ENCODE measurements at regions not wholly inside any gene's neighbourhood (a gene's known extent, or its start where the extent isn't known, plus 50 kb on each side); places are given as distances from the start of the nearest gene placed in this dataset.
"Not testable (repeated sequence)": the region's sequence is repeated elsewhere in the genome, so short reads cannot be mapped to it uniquely, and the experiment has no call there.

DNA sequence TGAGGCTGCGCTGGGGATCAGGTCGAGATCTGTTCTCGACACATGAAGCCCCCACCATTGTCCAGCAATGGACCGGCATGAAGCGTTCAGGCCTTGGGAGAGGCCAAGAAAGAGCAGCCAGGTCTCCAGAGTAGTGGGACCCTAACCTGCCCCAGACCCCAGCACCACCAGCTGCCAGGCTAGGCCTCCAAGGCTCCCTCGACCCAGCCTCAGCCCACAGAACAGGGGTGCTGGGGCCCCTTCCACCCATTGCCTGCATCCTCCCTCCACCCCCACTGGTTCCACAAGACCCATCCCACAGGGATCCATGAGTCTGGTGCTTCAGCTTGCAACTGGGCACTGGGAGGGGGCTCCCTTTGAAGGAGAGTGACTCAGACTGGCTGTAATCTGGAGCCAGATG lies 120.3 kb downstream of the TUBA3C start:
- no peak for DNase-seq

DNA sequence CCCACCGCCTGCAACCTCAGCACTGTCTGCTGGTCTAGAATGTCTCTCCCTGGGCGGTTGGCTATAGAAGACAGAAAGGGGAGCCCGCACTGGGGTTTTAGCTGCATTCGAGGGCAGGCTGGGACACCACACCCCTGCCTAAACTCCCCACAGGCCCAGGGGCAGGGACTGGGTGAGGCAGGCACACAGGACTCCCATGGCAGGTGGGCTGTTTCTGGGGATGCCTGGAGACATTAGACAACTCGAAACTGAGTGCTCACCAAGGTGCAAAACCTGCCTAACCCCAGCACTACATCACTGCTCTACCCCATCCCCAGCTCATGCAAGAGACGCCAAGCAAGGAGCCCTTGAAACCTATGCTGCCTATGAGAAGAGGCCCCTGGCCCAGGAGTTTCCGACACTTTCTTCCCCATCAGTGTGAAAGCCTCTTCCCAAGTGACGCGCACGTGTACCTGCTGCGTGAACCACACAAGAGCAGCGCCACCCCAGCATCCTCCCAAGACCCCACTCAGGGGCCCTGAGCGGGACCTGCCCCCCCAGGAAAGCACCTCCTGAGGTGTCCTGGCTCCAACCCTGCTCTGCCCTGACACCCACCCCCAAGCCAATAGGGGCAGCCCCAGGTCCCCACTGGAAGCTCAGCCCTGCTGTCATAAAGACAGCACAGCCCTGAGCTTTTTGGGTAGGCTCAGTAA lies 121.2 kb downstream of the TUBA3C start:
- no peak for DNase-seq

DNA sequence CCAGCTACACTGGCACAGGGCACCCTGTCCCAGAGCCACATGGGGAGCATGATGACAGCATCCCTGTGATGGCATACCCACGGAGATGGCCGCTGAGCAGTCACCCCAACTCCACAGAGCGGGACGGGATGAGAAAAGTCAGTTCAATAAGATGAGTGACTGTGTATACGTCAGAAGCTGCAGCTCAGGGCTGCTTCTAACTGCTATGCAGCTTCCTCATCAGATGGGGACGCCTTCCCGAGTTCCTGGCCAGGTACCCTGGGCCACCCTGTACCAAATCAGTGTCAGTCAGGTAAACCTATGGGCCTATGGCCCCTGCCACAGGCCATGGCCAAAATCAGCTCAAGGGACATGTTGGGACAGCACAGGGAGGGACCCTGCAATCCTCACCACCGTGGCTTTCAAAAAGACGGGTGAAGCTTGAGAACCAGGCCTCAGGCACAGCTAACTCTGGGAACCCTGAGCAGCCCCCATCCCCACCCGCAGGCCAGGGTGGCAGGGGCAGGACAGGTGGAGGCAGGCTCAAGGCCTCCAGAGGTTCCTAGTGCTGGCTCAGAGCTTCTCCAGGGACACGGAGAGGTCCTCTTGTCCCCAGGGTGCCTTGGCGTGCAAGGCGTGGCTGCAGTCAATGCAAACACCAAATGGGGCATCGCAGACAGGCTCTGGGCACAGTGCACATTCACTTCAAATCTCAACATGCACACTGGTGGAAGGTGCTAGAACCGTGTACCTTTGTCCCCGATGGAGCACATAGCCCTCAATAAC lies 122.4 kb downstream of the TUBA3C start:
- no peak for DNase-seq

DNA sequence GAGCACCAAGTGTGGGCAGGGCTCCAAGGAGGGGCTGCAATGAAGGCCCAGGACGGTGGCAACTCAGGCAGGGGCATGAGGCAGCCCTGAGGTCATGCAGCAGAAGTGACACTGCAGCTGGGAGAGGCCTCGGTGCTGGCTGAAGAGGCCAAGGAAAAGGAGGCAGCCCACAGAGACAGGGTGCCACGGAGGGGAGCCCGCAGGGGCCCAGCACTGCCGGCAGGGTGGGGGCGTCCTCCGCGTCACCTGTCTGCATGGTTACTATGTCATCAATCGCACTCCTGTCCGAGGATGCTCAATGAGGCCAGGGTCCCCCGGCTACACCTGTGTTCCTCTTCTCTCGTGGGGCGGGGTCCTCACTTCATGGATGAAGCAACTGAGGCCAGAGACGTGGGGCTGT lies 123.1 kb downstream of the TUBA3C start:
- DNase-seq, result no peak

- no peak for DNase-seq
Observed at GRCh38 chr13:19057588-19058340, 123.9 kb downstream of the TUBA3C start.

DNA sequence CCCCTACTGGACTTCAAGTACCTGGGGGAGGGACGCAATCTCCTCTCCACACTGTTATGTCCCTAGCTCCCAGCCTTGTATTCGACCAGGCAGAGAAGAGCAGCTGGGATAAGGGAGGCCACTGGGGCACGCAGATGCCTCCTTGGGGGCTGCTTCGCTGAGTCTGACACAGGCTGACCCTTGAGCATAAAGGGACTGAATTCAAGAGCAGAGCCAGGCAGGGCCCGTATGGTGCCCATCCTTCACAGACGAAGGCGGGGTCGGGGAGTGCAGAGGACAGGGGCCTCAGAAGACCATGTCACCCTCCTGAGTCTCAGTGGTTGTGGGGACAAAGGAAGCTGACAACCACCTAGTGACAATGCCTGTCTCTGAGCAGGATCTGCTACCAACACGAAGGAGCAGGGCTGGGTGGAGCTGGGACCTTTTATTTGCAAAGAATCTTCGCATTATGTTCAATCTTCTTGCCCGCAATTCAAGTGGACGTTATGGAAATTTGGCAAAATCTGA lies 124.6 kb downstream of the TUBA3C start:
- no peak for DNase-seq

GRCh38 chr13:19056355-19056880 lies 125.2 kb downstream of the TUBA3C start:
- DNase-seq, result no peak

- DNase-seq, result no peak
Observed at GRCh38 chr13:19055611-19056010, 126.0 kb downstream of the TUBA3C start.

DNA sequence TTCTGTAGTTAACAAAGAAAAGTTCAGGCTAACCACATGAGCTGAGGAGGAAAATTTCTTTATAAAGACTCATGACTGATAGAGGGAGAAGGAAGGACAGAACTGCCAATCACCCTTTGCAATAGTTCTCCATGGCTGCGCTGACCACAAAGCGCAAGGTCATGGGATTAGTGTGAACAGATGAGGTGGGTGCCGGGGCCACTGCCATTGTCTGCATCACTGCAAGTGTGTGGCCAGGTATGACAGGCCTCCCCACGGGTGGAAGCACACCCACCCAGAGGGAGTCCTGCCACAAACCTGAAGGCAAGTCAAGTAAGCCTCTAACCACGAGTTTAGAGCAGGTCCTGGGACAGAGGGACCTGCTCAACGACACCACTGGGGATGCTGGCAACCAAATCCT lies 128.1 kb downstream of the TUBA3C start:
- DNase-seq, result no peak

GRCh38 chr13:19052931-19053330 lies 128.7 kb downstream of the TUBA3C start:
- no peak for DNase-seq

DNA sequence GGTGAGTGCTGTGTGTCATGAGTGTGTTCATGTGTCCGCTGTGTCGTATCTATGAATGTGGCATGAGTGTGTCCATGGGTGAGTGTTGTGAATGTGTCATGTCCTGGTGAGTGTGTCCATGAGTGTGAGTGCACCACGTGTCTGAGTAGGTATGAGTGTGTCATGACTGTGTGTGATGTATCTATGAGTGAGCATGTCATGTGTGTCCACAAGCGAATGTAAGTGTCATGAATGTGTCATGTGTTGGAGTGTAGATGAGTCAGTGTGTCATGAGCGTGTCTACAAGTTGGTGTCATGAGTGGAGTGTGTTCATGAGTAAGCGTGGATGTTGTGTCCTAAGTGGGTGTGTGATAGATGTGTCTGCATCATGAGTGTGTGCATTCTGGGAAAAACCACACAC lies 129.4 kb downstream of the TUBA3C start:
- DNase-seq, result no peak

DNA sequence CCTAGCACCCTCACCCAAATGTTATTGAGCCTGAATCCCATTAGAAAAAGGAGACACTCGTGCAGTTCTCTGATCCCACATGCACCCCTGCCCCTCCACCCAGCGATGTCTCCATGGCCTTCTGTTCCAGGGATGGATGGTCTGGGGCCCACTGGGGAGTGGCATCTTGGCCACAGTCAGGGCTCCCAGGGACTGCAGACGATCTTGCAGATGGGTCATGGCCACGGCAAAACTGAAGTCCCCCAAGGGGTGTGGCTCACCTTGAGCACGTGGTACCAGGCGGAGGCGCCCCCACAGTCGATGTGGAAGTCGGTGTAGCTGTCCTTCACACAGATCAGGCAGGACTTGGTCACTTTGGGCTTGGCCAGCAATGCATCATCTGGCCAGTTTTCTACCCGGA lies 130.7 kb downstream of the TUBA3C start:
- DNase-seq, result no peak

DNA sequence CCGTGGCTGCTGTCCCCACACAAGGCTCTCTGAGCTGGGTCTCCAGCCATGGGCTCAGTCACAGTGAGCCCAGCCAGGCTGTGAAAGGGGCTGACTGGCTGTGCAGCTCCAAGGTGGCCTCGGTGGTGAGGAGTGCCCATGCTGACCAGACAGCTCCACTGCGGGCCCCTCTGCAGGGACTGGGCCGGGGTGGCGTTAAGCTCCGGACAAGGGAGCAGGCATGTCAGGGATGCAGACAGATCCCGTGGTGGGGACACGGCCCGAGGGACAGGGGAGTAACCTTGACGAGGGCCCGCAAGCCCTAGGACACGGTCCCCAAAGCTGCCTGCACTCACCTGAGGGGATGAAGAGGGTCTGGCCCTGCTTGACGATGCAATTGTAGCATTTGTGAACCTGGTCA lies 132.0 kb downstream of the TUBA3C start:
- not testable (repeated sequence) for DNase-seq

DNA sequence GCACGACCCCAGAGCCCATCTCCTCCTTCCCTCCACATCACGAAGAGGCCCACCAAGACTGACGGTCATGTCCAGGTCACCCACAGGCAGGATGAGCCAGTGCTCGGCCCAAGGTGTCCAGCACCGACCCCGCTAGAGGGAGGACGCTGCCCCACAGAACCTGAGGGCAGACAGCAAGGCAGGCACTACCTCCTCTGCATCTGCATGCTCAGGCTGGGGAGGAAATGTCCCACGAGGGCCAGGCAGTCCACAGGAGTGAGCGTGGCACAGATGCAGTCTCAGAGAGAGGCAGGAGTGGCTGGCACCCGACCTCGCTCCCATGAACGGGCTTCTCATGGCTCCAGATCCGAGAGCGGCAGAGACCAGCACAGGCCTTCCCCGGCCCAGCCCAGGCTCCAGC lies 133.2 kb downstream of the TUBA3C start:
- no peak for DNase-seq

DNA sequence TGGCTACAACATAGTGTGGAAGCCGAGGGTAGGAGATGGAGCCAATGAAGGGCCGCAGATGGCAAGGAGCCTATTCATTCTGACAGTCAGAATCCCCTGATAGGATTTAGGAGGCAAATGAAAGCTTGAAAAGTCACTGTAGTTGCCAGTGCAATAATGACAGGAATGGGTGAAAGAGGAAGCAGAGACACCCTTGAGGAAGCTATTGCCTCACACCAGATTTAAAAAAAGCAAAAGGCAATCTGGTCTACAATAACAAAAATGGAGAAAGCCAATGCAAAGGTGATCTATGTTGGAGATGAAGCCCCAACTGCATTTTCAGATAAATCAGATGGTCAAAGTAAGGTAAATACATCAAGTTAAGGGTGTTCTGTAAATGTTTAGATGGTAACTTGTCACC lies 158.5 kb downstream of the TUBA3C start:
- DNase-seq, result no peak

- no peak for DNase-seq
Observed at GRCh38 chr13:19020988-19021387, 160.6 kb downstream of the TUBA3C start.

DNA sequence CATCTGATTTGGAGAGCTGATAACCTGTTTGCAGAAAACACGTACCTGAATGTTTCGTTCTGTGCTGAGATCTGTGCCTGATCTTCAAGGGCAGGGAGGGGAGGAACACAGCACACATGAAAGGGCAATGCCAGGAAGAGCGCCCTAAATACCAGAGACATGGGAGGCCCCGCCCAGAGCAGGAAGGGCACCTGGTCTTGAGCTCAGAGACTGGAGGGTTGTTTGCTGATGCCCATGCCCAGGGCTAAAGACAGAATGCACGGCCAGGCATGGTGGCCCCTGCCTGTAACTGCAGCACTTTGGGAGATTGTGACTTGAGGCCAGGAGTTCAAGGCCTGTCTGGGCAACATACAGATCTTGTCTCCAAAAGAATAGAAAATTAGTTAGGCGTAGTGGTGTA lies 183.2 kb downstream of the TUBA3C start:
- DNase-seq, result no peak

DNA sequence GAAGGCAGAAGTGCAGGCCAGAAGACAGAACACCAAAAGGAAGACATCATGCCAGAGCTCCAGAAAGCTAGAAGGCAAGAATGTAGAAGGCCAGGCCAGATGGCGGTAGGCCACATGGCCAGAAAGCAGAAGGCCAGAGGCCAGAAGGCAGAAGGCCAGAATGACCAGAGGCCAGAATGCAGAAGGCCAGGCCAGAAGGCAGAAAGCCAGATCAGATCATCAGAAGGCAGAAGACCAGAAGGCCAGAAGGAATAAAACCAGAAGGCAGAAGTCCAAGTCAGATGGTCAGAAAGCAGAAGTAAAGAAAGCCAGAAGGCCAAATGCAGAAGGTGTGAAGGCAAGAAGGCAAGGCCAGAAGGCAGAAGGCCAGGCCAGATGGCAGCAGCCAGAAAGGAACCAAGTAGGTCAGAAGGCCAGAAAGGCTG lies 185.0 kb downstream of the TUBA3C start:
- DNase-seq, result no peak

GRCh38 chr13:18996221-18996620 lies 185.4 kb downstream of the TUBA3C start:
- no peak for DNase-seq

GRCh38 chr13:18995259-18995873 lies 186.3 kb downstream of the TUBA3C start:
- no peak for DNase-seq

DNA sequence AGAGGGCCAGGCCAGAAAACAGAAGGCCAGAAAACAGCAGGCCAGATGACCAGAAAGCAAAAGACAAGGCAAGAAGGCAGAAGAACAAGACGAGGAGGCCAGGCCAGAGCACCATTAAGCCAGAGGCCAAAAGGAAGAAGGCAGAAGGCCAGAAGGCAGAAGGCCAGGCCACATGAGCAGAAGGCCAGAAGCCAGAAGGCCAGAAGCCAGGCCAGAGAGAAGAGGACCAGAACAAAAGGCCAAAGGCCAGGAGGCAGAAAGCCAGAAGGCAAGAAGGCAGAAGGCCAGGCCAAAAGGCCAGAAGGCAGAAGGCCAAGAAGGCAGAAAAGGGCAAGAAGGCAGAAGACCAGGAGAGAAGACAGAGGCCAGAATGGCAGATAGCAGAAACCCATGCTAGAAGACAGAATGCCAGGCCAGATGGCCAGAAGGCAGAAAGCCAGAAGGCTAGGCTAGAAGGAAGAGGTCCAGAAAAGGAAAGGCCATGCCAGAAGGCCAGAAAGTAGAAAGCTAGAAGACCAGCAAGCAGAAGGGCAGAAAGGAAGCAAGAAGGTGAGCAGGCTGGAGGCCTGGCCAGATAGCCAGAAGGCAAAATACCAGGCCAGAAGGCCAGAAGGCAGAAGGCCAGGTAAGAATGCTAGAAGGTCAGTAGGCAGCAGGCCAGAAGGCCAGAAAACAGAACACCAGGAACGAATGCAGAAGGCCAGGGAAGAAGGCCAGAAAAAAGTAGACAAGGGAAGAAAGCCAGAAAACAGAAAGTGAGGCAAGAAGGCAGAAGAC lies 187.6 kb downstream of the TUBA3C start:
- DNase-seq, result no peak

GRCh38 chr13:18992791-18993190 lies 188.8 kb downstream of the TUBA3C start:
- no peak for DNase-seq

Data from NCI-H2171 treated with DMSO at 0.1 percent for 48 hours (cell line).